BJ (cell line): ENCODE measurements at regions not wholly inside any gene's neighbourhood (a gene's known extent, or its start where the extent isn't known, plus 50 kb on each side); places are given as distances from the start of the nearest gene placed in this dataset.

Source experiments
- CTCF ChIA-PET: fragments of 350-600 bp; formaldehyde crosslinking; extraction: SDS; loops from one replicate; lab custom pipeline; 2021; ENCODE audit warnings: antibody characterized with exemption, inconsistent platforms; lab: Yijun Ruan, JAX
- POLR2A ChIA-PET: fragments of 300-600 bp; sonication (Branson Sonifier 250); formaldehyde crosslinking; extraction: SDS; loops from one replicate; lab custom pipeline; 2021; ENCODE audit warnings: antibody characterized with exemption; lab: Charles Lee
- DNase-seq: peaks from one replicate; pipeline ENCODE4 v3.0.0-alpha.2; 2011; ENCODE audit warnings: low read depth
- H3K27me3 ChIP-seq: 2 replicates; pipeline ENCODE4 v1.6.0; 2011; ENCODE audit warnings: low read length; ENCODE audit not compliant: control insufficient read depth, insufficient read depth
- H3K36me3 ChIP-seq: 2 replicates; pipeline ENCODE4 v1.5.1; 2011; ENCODE audit warnings: low read length; ENCODE audit not compliant: control insufficient read depth, insufficient read depth
- H3K4me3 ChIP-seq: 2 replicates; pipeline ENCODE4 v1.5.1; 2011; ENCODE audit warnings: low read depth, mild to moderate bottlenecking, control low read depth, low read length
- TF ChIP-seq, protein P1 (sequence below): IDR thresholded peaks from 2 replicates; pipeline ENCODE4 v1.5.1; 2011; ENCODE audit warnings: low read depth, mild to moderate bottlenecking, control low read depth, inconsistent platforms, low read length, moderate library complexity; ENCODE audit not compliant: insufficient read depth

DNA sequence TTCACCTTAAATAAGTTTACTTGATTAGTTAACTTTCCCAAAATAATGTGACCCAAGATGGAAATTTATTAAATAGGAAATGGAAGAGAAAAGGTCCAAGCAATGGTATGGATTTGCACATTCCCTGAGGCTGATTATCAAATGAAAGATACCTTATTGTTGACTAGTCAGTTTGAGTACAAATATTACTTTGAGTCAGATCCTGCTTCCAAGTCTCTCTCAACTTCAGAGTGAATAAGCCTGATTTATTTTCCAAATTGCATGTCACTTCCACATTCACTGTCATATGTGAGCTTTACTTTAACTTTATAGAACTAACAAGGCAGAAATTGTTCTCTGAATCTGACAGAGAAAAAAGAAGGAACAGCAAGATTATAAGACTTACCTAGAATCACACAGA lies 520.8 kb downstream of the RAB28 start:
- no peak for DNase-seq
- ChIA-PET POLR2A (no interaction called here), CTCF (no interaction called here)
- Histone ChIP-seq H3K36me3 (no peaks in the 10 kb centered on the region), H3K4me3 (no peak overlapping the region), H3K27me3 (no peaks in the 10 kb centered on the region)
- TF ChIP-seq, protein P1, sequence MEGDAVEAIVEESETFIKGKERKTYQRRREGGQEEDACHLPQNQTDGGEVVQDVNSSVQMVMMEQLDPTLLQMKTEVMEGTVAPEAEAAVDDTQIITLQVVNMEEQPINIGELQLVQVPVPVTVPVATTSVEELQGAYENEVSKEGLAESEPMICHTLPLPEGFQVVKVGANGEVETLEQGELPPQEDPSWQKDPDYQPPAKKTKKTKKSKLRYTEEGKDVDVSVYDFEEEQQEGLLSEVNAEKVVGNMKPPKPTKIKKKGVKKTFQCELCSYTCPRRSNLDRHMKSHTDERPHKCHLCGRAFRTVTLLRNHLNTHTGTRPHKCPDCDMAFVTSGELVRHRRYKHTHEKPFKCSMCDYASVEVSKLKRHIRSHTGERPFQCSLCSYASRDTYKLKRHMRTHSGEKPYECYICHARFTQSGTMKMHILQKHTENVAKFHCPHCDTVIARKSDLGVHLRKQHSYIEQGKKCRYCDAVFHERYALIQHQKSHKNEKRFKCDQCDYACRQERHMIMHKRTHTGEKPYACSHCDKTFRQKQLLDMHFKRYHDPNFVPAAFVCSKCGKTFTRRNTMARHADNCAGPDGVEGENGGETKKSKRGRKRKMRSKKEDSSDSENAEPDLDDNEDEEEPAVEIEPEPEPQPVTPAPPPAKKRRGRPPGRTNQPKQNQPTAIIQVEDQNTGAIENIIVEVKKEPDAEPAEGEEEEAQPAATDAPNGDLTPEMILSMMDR, result no peak

DNA sequence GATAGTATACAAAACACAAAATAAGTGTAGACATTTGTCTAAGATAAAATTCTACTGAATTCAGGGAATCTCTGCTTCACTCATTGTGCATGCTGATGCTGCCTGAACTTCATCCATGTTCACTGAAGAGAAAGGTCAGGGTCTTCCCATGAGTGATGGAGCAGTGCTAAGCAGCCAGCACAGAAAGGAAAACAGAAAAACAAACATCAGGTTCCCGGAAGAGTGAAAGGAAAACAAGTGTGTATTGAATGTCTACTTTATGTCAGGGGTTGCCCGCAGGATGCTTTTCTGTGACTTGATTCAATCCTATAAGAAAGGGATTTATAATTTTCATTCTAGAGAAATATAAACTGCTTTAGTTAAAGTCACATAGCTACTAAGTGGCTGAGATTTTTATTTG lies 522.4 kb downstream of the RAB28 start:
- POLR2A ChIA-PET, result no interaction called here

DNA sequence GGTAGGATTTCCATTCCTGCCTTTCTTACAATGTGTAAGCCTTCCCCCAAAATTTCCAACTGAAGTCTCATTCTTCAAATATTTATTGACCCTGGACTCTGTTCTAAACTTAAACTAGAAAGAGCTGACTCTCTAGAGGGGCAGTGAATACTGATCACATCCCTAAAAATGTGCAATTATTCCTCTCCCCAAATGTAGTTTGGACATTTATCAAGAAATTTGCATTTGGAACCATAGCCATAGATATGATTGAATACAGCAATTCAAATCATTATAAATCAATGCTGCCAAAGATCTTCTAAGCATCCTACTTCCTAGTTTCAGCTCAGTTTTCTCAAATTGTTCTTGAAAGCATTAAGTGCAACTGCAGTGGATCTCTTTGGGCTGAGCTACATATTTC lies 525.7 kb downstream of the RAB28 start:
- TF ChIP-seq, protein P1, result no peak
- POLR2A ChIA-PET, result no interaction called here
- no peak for DNase-seq
- no peaks in the 10 kb centered on the region for H3K36me3 ChIP-seq
- no peaks in the 10 kb centered on the region for H3K27me3 ChIP-seq
- H3K4me3 ChIP-seq, result no peak overlapping the region
- CTCF ChIA-PET, result no interaction called here

More for the DNA sequence above, 522.4 kb downstream of the RAB28 start:
- TF ChIP-seq, protein P1, result no peak
- DNase-seq, result no peak
- H3K4me3 ChIP-seq, result no peak overlapping the region
- no peaks in the 10 kb centered on the region for H3K36me3 ChIP-seq
- CTCF ChIA-PET, result no interaction called here
- no peaks in the 10 kb centered on the region for H3K27me3 ChIP-seq

DNA sequence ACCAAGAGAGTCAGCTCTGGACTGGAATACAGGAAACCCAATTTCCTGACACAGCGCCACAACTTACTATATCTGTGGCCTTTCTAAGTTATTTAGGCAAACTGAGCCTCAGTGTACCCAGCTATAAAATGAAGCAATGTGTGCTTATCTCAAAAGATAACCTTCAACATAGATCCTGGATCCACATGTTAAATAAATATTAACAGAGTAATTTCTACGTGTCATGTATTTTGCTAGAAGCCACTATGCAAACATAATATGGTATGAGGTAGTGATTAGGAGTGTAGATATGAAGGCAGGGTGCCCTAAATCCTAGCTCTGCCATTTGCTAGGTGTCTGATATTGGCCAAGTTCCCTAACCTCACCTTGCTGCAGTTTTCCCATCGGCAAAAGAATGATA lies 527.0 kb downstream of the RAB28 start:
- ChIA-PET CTCF (no interaction called here), POLR2A (no interaction called here)
- Histone ChIP-seq H3K4me3 (no peak overlapping the region), H3K27me3 (no peaks in the 10 kb centered on the region), H3K36me3 (no peaks in the 10 kb centered on the region)
- TF ChIP-seq, protein P1, result no peak
- DNase-seq, result no peak

DNA sequence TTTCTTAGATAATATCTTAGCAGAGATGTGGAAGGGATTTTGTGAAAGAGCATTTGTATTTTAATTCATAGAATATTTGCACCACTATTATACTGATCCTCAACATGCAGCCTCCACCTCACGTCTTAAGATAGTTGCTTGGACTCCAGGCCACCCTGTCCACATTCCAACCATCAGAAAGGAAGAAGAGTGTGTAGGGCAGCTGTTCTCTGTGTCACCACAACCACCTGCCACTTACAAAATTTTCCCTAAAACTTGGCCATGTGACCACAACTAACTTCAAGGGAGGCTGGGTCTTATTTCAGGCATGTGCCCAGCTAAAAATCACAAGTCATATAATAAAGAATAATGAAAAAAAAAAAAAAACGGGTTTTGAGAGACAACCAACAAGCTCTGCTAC lies 528.1 kb downstream of the RAB28 start:
- CTCF ChIA-PET, result no interaction called here
- TF ChIP-seq, protein P1, result no peak
- H3K4me3 ChIP-seq, result no peak overlapping the region

More for the DNA sequence above, 528.1 kb downstream of the RAB28 start:
- no peak for DNase-seq
- H3K36me3 ChIP-seq, result no peaks in the 10 kb centered on the region
- H3K27me3 ChIP-seq, result no peaks in the 10 kb centered on the region
- POLR2A ChIA-PET, result no interaction called here
